HCT116 (cell line): ENCODE measurements at regions not wholly inside any gene's neighbourhood (a gene's known extent, or its start where the extent isn't known, plus 50 kb on each side); places are given as distances from the start of the nearest gene placed in this dataset.
"Not testable (repeated sequence)": the region's sequence is repeated elsewhere in the genome, so short reads cannot be mapped to it uniquely, and the experiment has no call there.

Experiments used
- ATAC-seq: fragments of 200-7000 bp; cut with Tn5 transposase; 2 replicates; pipeline ENCODE4 v1.9.1; 2020; ENCODE audit warnings: mild to moderate bottlenecking, moderate library complexity
- BruUV-seq: library from RNA; stranded (reverse); fragments of 400-500 nt; replicated peaks from 2 replicates; lab custom pipeline; 2021; lab: Mats Ljungman, UMichigan
- CTCF ChIA-PET: fragments of 300-600 bp; sonication (Branson Sonifier 250); formaldehyde crosslinking; loops from one replicate; lab custom pipeline; 2021; ENCODE audit warnings: antibody characterized with exemption; lab: Charles Lee
- POLR2A ChIA-PET: fragments of 300-600, 350-600 bp; sonication (Branson Sonifier 250); formaldehyde crosslinking; loops from one replicate; lab custom pipeline; 2021; ENCODE audit warnings: antibody characterized with exemption; lab: Charles Lee
- RAD21 ChIA-PET, 2 experiments: fragments of 300-600 bp; sonication (Branson Sonifier 250); formaldehyde crosslinking; loops; one replicate each; lab custom pipeline; 2023; ENCODE audit warnings: low total read pairs in 2 of 2; ENCODE audit not compliant: uncharacterized antibody in 2 of 2, unreplicated experiment in 2 of 2, low non-redundant PET in 1 of 2; lab: Charles Lee
- DNase-seq: peaks from one replicate; pipeline ENCODE4 v3.0.0-alpha.2; 2010; ENCODE audit warnings: low read depth, low spot score
- H2AFZ ChIP-seq: fragments of 200-600 bp; shearing (Covaris generic), sonication (generic); 2 replicates; pipeline ENCODE4 v1.6.1; 2017; ENCODE audit warnings: low read depth, mixed run types, mixed read lengths, antibody characterized with exemption, low read length; ENCODE audit not compliant: poor library complexity, severe bottlenecking
- H3K27ac ChIP-seq: 2 replicates; pipeline ENCODE4 v1.5.1; 2012; ENCODE audit warnings: low read depth, low read length
- H3K27me3 ChIP-seq: fragments of 200-600 bp; sonication (generic); 2 replicates; pipeline ENCODE4 v1.6.1; 2016; ENCODE audit warnings: mixed run types, low read length, mixed read lengths; ENCODE audit not compliant: insufficient read depth
- H3K36me3 ChIP-seq, 2 experiments: fragments of 200-500 bp in 1 of 2; fragments of 200-600 bp in 1 of 2; sonication (Bioruptor generic) in 1 of 2; sonication (generic) in 1 of 2; 2 replicates each; pipeline versions ENCODE4 v1.5.1 to v1.6.1; 2014 to 2016; ENCODE audit warnings: low read length in 2 of 2, inconsistent platforms in 1 of 2, mixed read lengths in 1 of 2, mixed run types in 1 of 2; ENCODE audit not compliant: insufficient read depth in 2 of 2, control insufficient read depth in 1 of 2
- H3K4me1 ChIP-seq, 2 experiments: fragments of 200-600 bp in 1 of 2; sonication (generic) in 1 of 2; 2 replicates each; pipeline versions ENCODE4 v1.5.1 to v1.6.1; 2012 to 2017; ENCODE audit warnings: low read length in 2 of 2, inconsistent platforms in 1 of 2, mild to moderate bottlenecking in 1 of 2, mixed read lengths in 1 of 2, mixed run types in 1 of 2, moderate library complexity in 1 of 2; ENCODE audit not compliant: insufficient read depth in 2 of 2, control insufficient read depth in 1 of 2
- H3K4me2 ChIP-seq: fragments of 200-600 bp; sonication (generic); 2 replicates; pipeline ENCODE4 v1.6.1; 2017; ENCODE audit warnings: mixed run types, low read length, mixed read lengths
- H3K4me3 ChIP-seq, 2 experiments: fragments of 200-600 bp in 1 of 2; sonication (generic) in 1 of 2; replicated peaks in 1 of 2; 2 replicates each; pipeline ENCODE4 v1.5.1; 2011 to 2016; ENCODE audit warnings: low read length in 2 of 2, control low read depth in 1 of 2, low read depth in 1 of 2, mild to moderate bottlenecking in 1 of 2, mixed read lengths in 1 of 2, mixed run types in 1 of 2
- H3K79me2 ChIP-seq: fragments of 200-600 bp; sonication (generic); 2 replicates; pipeline ENCODE4 v1.6.1; 2017; ENCODE audit warnings: mild to moderate bottlenecking, mixed run types, low read length, moderate library complexity, mixed read lengths; ENCODE audit not compliant: insufficient read depth
- H3K9ac ChIP-seq: fragments of 200-600 bp; sonication (generic); 2 replicates; pipeline ENCODE4 v1.6.1; 2016; ENCODE audit warnings: low read length, mixed read lengths
- H3K9me2 ChIP-seq: fragments of 200-600 bp; sonication (generic), shearing (Covaris generic); 2 replicates; pipeline ENCODE4 v1.6.1; 2017; ENCODE audit warnings: mixed run types, mild to moderate bottlenecking, moderate library complexity; ENCODE audit not compliant: insufficient read depth
- H3K9me3 ChIP-seq, 2 experiments: fragments of 200-500 bp in 1 of 2; fragments of 200-600 bp in 1 of 2; sonication (Bioruptor generic) in 1 of 2; sonication (generic) in 1 of 2; 2 replicates each; pipeline ENCODE4 v1.6.1; 2014 to 2017; ENCODE audit warnings: low read length in 2 of 2, mixed read lengths in 2 of 2, inconsistent platforms in 1 of 2, low read depth in 1 of 2, mild to moderate bottlenecking in 1 of 2, mixed run types in 1 of 2, moderate library complexity in 1 of 2; ENCODE audit not compliant: control insufficient read depth in 1 of 2, insufficient read depth in 1 of 2
- H4K20me1 ChIP-seq: fragments of 200-600 bp; sonication (generic), shearing (Covaris generic); 2 replicates; pipeline ENCODE4 v1.6.1; 2017; ENCODE audit warnings: mixed run types, mild to moderate bottlenecking, moderate library complexity; ENCODE audit not compliant: insufficient read depth
- intact Hi-C: fragments of 100-400 bp; cut with micrococcal nuclease; formaldehyde crosslinking; loops from 2 replicates; pipeline ENCODE4 v1.10.0; 2022

DNA sequence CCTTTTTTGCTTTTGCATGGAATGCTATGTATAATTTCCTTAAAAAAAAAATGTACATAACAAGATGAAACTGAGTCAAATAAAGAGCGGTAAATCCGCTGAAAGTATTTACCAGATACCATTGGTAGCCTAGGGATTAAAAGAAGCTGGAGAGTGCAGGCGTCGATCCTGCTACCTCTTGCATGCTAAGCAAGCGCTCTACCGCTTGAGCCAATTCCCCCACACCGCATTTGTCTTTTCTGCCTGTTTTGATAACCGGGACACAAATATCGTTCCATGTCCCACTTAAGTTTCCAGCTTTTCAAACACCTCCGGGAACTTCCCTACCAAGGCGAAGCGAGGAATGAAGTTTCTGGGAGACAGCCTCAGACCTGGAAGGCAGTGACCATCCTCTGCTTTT is 113.9 kb upstream of the ZNF322 start:
- H3K9me2 ChIP-seq, H3K4me1 ChIP-seq, H3K9ac ChIP-seq, intact Hi-C loops, H3K9me3 ChIP-seq, H3K4me3 ChIP-seq, H3K79me2 ChIP-seq, POLR2A ChIA-PET, DNase-seq, BruUV-seq, H3K4me2 ChIP-seq, H3K36me3 ChIP-seq, RAD21 ChIA-PET, H4K20me1 ChIP-seq, CTCF ChIA-PET, H3K27me3 ChIP-seq, H3K27ac ChIP-seq, H2AFZ ChIP-seq: not testable (repeated sequence)
- ATAC-seq, result peak; percentile 65

DNA sequence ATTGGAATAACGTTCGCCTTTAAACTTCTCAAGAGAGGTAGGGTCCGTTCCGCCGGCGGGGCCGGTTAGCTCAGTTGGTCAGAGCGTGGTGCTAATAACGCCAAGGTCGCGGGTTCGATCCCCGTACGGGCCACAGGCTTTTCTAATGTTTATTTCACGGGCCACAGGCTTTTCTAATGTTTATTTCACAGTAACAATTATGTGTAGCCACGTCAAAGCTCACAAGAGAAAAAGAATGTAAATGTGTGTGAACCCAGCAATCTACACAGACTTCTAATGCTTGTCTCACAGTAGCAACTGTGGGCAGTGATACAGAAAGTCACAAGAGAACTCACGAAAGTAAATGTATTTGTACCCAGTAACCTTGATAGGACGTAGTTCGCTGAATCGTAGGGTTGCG is 121.0 kb upstream of the ZNF322 start:
- H3K4me1 ChIP-seq, H3K9ac ChIP-seq, CTCF ChIA-PET, H2AFZ ChIP-seq, POLR2A ChIA-PET, H3K27ac ChIP-seq, H3K4me3 ChIP-seq, H3K27me3 ChIP-seq, RAD21 ChIA-PET, H3K9me2 ChIP-seq, DNase-seq, H3K9me3 ChIP-seq, H3K4me2 ChIP-seq, H4K20me1 ChIP-seq, H3K36me3 ChIP-seq, intact Hi-C loops, H3K79me2 ChIP-seq: not testable (repeated sequence)
- BruUV-seq, result TSS peak; percentile 100
- peak; percentile 64 for ATAC-seq

DNA sequence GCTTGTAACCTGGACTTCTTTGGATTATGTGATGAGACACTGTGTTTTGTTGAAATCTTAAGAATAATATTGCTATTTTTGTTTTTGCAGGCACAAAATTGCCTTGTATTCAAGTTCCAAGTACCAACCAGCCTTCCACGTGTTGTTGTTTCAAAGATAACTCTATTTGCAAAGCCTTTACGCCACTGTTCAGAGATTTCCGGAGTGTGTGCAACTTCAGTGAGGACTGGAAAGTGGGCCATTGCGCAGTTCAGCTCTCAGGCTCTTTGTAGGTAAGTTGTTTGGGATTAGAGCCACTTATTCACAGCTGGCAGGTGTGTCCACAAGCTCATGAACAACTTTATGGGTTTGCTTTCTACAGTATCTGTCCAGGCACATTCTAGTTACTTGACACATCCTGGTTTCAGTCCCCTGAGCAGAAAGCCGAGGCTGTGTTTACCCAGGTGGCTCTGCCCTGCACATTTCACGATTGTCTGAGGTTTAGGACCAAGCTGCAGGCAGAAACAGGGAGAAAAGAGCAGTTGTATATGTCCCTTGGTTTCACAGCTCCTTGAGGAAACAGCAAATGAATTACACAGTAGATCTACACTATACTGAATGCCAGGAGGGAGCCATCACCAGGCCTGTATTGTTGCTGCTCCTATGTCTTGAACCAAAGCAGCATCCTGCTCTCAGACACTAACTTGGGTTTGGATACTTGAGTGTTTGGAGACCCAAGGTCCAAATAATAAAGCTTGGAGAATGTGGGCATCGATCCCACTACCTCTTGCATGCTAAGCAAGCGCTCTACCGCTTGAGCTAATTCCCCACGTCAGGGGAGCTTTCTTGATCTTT is 136.1 kb upstream of the ZNF322 start:
- BruUV-seq, H3K36me3 ChIP-seq, DNase-seq, H3K9me2 ChIP-seq, H3K4me3 ChIP-seq, H3K27ac ChIP-seq, H3K9me3 ChIP-seq, H3K4me2 ChIP-seq, H3K4me1 ChIP-seq, CTCF ChIA-PET, ATAC-seq, H3K79me2 ChIP-seq, H3K9ac ChIP-seq, H4K20me1 ChIP-seq, POLR2A ChIA-PET, H2AFZ ChIP-seq, intact Hi-C loops, H3K27me3 ChIP-seq, RAD21 ChIA-PET: not testable (repeated sequence)

DNA sequence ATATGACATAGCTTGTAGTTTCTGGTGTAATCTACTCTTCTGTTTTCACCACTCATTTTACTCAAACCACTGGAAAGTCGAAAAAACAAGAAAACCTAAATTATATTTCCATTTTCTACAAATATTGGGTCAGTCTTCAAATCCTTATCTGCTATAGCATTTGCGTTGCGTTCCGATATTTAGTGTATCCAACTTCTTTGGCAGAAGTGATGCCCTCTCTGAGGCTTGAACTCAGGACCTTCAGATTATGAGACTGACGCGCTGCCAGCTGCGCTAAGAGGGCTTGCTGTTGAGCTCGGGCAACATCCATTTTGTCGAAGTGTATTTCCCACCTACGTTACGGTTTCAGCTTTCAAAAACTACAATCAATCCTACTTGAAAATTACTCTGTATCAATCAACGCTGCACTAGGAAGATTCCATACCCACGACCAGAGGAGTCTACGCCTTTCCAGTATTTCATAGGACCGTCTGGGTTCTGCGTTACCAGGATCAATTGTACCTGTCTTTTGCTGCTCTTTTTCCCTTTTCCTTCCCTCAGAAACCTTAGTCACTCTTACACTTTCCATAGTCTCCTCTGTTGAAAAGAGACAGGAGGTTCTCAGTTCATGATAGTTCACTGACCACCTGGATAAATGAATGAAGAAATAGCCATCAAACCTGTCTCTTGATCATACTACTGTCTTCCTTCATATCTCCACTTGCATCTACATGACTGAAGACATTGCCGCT is 140.5 kb upstream of the ZNF322 start:
- H3K27me3 ChIP-seq, POLR2A ChIA-PET, H3K4me2 ChIP-seq, H3K9me2 ChIP-seq, intact Hi-C loops, H3K9ac ChIP-seq, H3K79me2 ChIP-seq, H3K9me3 ChIP-seq, H3K4me1 ChIP-seq, H4K20me1 ChIP-seq, BruUV-seq, RAD21 ChIA-PET, CTCF ChIA-PET, DNase-seq, H3K4me3 ChIP-seq, H2AFZ ChIP-seq, H3K27ac ChIP-seq, H3K36me3 ChIP-seq: not testable (repeated sequence)
- ATAC-seq, result peak; percentile 73
